ENCODE measurements at regions not wholly inside any gene's neighbourhood (a gene's known extent, or its start where the extent isn't known, plus 50 kb on each side); places are given as distances from the start of the nearest gene placed in this dataset.

DNA sequence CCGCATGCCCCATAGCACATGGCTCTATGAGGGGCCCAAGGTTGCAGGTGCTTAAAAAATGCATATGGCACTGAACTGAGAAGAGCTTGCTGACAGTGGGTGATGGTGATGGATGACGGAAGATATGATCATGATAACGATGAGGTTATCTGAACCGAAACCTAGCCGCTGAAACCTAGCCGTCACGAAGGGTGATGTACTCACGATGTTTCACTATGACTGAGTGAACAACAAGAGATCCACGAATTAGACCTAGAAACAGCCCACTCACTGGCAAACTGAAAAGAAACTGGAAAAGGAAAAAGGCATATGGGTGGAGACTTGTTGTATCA is 57.6 kb upstream of the BCL6 start:
- TF ChIP-seq, protein P1, sequence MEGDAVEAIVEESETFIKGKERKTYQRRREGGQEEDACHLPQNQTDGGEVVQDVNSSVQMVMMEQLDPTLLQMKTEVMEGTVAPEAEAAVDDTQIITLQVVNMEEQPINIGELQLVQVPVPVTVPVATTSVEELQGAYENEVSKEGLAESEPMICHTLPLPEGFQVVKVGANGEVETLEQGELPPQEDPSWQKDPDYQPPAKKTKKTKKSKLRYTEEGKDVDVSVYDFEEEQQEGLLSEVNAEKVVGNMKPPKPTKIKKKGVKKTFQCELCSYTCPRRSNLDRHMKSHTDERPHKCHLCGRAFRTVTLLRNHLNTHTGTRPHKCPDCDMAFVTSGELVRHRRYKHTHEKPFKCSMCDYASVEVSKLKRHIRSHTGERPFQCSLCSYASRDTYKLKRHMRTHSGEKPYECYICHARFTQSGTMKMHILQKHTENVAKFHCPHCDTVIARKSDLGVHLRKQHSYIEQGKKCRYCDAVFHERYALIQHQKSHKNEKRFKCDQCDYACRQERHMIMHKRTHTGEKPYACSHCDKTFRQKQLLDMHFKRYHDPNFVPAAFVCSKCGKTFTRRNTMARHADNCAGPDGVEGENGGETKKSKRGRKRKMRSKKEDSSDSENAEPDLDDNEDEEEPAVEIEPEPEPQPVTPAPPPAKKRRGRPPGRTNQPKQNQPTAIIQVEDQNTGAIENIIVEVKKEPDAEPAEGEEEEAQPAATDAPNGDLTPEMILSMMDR (IDR thresholded peaks at IDR 0.05), result no peak
- Mint-ChIP-seq H3K27me3 (ENCODE audit: low read depth in 3 of 3) (peaks cover 0 to 8% (median 2%) of the 10 kb centered on the region in 3 donors), H3K36me3 (no peaks in the 10 kb centered on the region), H3K4me3 (no peak overlapping the region), H3K4me1 (peaks cover 13% of the 10 kb centered on the region), H3K9me3 (peaks cover 0 to 12% (median 10%) of the 10 kb centered on the region in 7 donors), H3K27ac (no peak overlapping the region)
- Histone ChIP-seq H3K27ac (ENCODE audit: low read depth in 1 of 2, low read length in 2 of 2) (no peak overlapping the region), H3K79me2 (ENCODE audit: insufficient read depth, low read length) (no peaks in the 10 kb centered on the region), H3K4me1 (ENCODE audit: control insufficient read depth in 1 of 2, insufficient read depth in 2 of 2, low read length in 2 of 2) (peaks cover 5 to 7% of the 10 kb centered on the region in 2 donors), H3K9me3 (replicated peaks in 1 of 2; ENCODE audit: control insufficient read depth in 1 of 2, insufficient read depth in 1 of 2, low read length in 2 of 2) (peaks cover 0 to 9% of the 10 kb centered on the region in 2 donors), H3K4me2 (replicated peaks; ENCODE audit: extremely low read depth, low read length, poor library complexity, severe bottlenecking) (no peak overlapping the region), H3K27me3 (ENCODE audit: control insufficient read depth in 2 of 2, insufficient read depth in 2 of 2, low read length in 2 of 2) (no peaks in the 10 kb centered on the region), H3K4me3 (replicated peaks in 1 of 3; ENCODE audit: low read depth in 2 of 3, low read length in 3 of 3) (no peak overlapping the region), H2AFZ (ENCODE audit: insufficient read depth, low read depth, low read length, poor library complexity, severe bottlenecking) (no peak overlapping the region), H3K9ac (ENCODE audit: insufficient read depth, low read length, poor library complexity, severe bottlenecking) (no peak overlapping the region), H3K36me3 (replicated peaks in 1 of 2; ENCODE audit: control insufficient read depth in 1 of 2, insufficient read depth in 2 of 2, low read length in 2 of 2) (no peaks in the 10 kb centered on the region), H4K20me1 (ENCODE audit: insufficient read depth, low read length) (no peaks in the 10 kb centered on the region)
- intact Hi-C loops (cut with micrococcal nuclease), result no loop called here
- 100% methylated on average over 7 of the region's 9 CpGs for WGBS (ENCODE audit: insufficient coverage)
- DNase-seq, result no peak

- Histone ChIP-seq H2AFZ (ENCODE audit: insufficient read depth, low read depth, low read length, poor library complexity, severe bottlenecking) (no peak overlapping the region), H3K4me3 (replicated peaks in 1 of 3; ENCODE audit: low read depth in 2 of 3, low read length in 3 of 3) (no peak overlapping the region), H3K9me3 (replicated peaks in 1 of 2; ENCODE audit: control insufficient read depth in 1 of 2, insufficient read depth in 1 of 2, low read length in 2 of 2) (peaks cover 0 to 9% of the 10 kb centered on the region in 2 donors), H3K36me3 (replicated peaks in 1 of 2; ENCODE audit: control insufficient read depth in 1 of 2, insufficient read depth in 2 of 2, low read length in 2 of 2) (no peaks in the 10 kb centered on the region), H3K9ac (ENCODE audit: insufficient read depth, low read length, poor library complexity, severe bottlenecking) (no peak overlapping the region), H3K4me1 (ENCODE audit: control insufficient read depth in 1 of 2, insufficient read depth in 2 of 2, low read length in 2 of 2) (no peaks in the 10 kb centered on the region), H4K20me1 (ENCODE audit: insufficient read depth, low read length) (no peaks in the 10 kb centered on the region), H3K4me2 (replicated peaks; ENCODE audit: extremely low read depth, low read length, poor library complexity, severe bottlenecking) (no peak overlapping the region), H3K27ac (ENCODE audit: low read depth in 1 of 2, low read length in 2 of 2) (no peak overlapping the region), H3K27me3 (ENCODE audit: control insufficient read depth in 2 of 2, insufficient read depth in 2 of 2, low read length in 2 of 2) (no peaks in the 10 kb centered on the region), H3K79me2 (ENCODE audit: insufficient read depth, low read length) (no peaks in the 10 kb centered on the region)
- Mint-ChIP-seq H3K27me3 (ENCODE audit: low read depth in 3 of 3) (peaks cover 0 to 9% (median 0%) of the 10 kb centered on the region in 3 donors), H3K9me3 (peaks cover 0 to 11% (median 7%) of the 10 kb centered on the region in 7 donors), H3K27ac (no peak overlapping the region), H3K36me3 (no peaks in the 10 kb centered on the region), H3K4me1 (peaks cover 4% of the 10 kb centered on the region), H3K4me3 (no peak overlapping the region)
- TF ChIP-seq, protein P1 (IDR thresholded peaks at IDR 0.05), result no peak
- intact Hi-C loops (cut with micrococcal nuclease), result no loop called here
- 80% methylated on average over 1 of the region's 11 CpGs for WGBS (ENCODE audit: insufficient coverage)
- no peak for DNase-seq
Measured at GRCh38 chr3:187804120-187804744, 59.0 kb upstream of the BCL6 start.

Data from CD14-positive monocyte (primary cell).